ENCODE measurements at regions not wholly inside any gene's neighbourhood (a gene's known extent, or its start where the extent isn't known, plus 50 kb on each side); places are given as distances from the start of the nearest gene placed in this dataset.
A peak's percentile ranks its signal among the peaks of the same experiment; 100 is the strongest.

- peak overlapping the region in 7 of 12 donors; percentile 14 to 42 (median 35) for H3K4me3 ChIP-seq
- intact Hi-C loops (cut with DNase I) = loop anchor here in 1 of 10 donors (10.0 kb wide), 1 partner anchor 449 kb away; the partner anchor contains the start of gene SOX4
- 12 to 28% (median 25%) methylated on average over 7 of the region's 7 CpGs for WGBS, 4 donors
- DNase-seq (peak in 4 of 5 donors; percentile 33 to 43 (median 36)), ATAC-seq (peak; percentile 77 to 92 (median 88))
- H3K4me1 ChIP-seq = peaks cover 0 to 30% (median 18%) of the 10 kb centered on the region in 12 donors
- no peaks in the 10 kb centered on the region for H3K27me3 ChIP-seq
- H3K27ac ChIP-seq = peak overlapping the region; percentile 29 to 80 (median 62)
- peaks cover 0 to 29% (median 10%) of the 10 kb centered on the region in 12 donors for H3K9me3 ChIP-seq
- no peak for TF ChIP-seq CTCF (IDR thresholded peaks at IDR 0.05)
- no peak for TF ChIP-seq POLR2A (IDR thresholded peaks at IDR 0.05)
- no peaks in the 10 kb centered on the region for H3K36me3 ChIP-seq
Measured at GRCh38 chr6:22043284-22043962, 253.4 kb downstream of the PRL start.

- H3K36me3 ChIP-seq = no peaks in the 10 kb centered on the region
- TF ChIP-seq POLR2A (IDR thresholded peaks at IDR 0.05) = no peak
- DNase-seq (no peak), ATAC-seq (no peak)
- no peaks in the 10 kb centered on the region for H3K27me3 ChIP-seq
- H3K4me1 ChIP-seq = peaks cover 0 to 30% (median 18%) of the 10 kb centered on the region in 12 donors
- H3K27ac ChIP-seq = no peak overlapping the region
- H3K9me3 ChIP-seq = peaks cover 0 to 14% (median 7%) of the 10 kb centered on the region in 12 donors
- intact Hi-C loops (cut with DNase I) = loop anchor here in 1 of 10 donors (10.0 kb wide), 1 partner anchor 451 kb away; the partner anchor contains the start of gene SOX4
- no peak overlapping the region for H3K4me3 ChIP-seq
- 81 to 89% (median 86%) methylated on average over 3 of the region's 3 CpGs for WGBS, 4 donors
Measured at GRCh38 chr6:22045261-22045912, 251.4 kb downstream of the PRL start.

GRCh38 chr6:22049002-22049401, 247.8 kb downstream of the PRL start:
- DNase-seq (no peak), ATAC-seq (no peak)
- H3K4me1 ChIP-seq = peaks cover 0 to 10% (median 2%) of the 10 kb centered on the region in 12 donors
- H3K4me3 ChIP-seq = no peak overlapping the region
- no peaks in the 10 kb centered on the region for H3K27me3 ChIP-seq
- H3K36me3 ChIP-seq = no peaks in the 10 kb centered on the region
- no peak for TF ChIP-seq POLR2A (IDR thresholded peaks at IDR 0.05)
- TF ChIP-seq CTCF (IDR thresholded peaks at IDR 0.05) = no peak
- peaks cover 0 to 2% (median 0%) of the 10 kb centered on the region in 12 donors for H3K9me3 ChIP-seq
- intact Hi-C loops (cut with DNase I) = loop anchor here in 1 of 10 donors (10.0 kb wide), 1 partner anchor 454 kb away; the partner anchor contains the start of gene SOX4
- H3K27ac ChIP-seq = no peak overlapping the region

GRCh38 chr6:22053391-22053997, 243.3 kb downstream of the PRL start:
- no peak for DNase-seq
- Histone ChIP-seq H3K36me3 (no peaks in the 10 kb centered on the region), H3K27ac (no peak overlapping the region), H3K4me3 (no peak overlapping the region), H3K4me1 (peaks cover 0 to 10% (median 0%) of the 10 kb centered on the region in 12 donors), H3K9me3 (peaks cover 0 to 2% (median 0%) of the 10 kb centered on the region in 12 donors), H3K27me3 (no peaks in the 10 kb centered on the region)
- intact Hi-C loops (cut with DNase I) = no loop called here
- ATAC-seq = no peak
- no peak for TF ChIP-seq POLR2A (IDR thresholded peaks at IDR 0.05)
- TF ChIP-seq CTCF (IDR thresholded peaks at IDR 0.05) = no peak
- 87 to 94% (median 91%) methylated on average over 3 of the region's 3 CpGs for WGBS, 4 donors

Data from heart left ventricle (tissue), 16 donors.